HEK293T (cell line): ENCODE measurements at regions not wholly inside any gene's neighbourhood (a gene's known extent, or its start where the extent isn't known, plus 50 kb on each side); places are given as distances from the start of the nearest gene placed in this dataset.

ENCODE experiments used
- BHLHE40 ChIP-seq: fragments of 450-650 bp; IDR thresholded peaks from 2 replicates; pipeline ENCODE4 v1.6.1; 2016; ENCODE audit warnings: mild to moderate bottlenecking, moderate library complexity, borderline replicate concordance
- FOXM1 ChIP-seq: fragments of 450-650 bp; IDR thresholded peaks from 2 replicates; pipeline ENCODE4 v1.6.1; 2017; ENCODE audit warnings: mild to moderate bottlenecking, borderline replicate concordance
- SP1 ChIP-seq: fragments of 450-650 bp; IDR thresholded peaks from 2 replicates; pipeline ENCODE4 v1.6.1; 2017
- ZNF384 ChIP-seq: fragments of 450-650 bp; IDR thresholded peaks from 2 replicates; pipeline ENCODE4 v1.6.1; 2016

DNA sequence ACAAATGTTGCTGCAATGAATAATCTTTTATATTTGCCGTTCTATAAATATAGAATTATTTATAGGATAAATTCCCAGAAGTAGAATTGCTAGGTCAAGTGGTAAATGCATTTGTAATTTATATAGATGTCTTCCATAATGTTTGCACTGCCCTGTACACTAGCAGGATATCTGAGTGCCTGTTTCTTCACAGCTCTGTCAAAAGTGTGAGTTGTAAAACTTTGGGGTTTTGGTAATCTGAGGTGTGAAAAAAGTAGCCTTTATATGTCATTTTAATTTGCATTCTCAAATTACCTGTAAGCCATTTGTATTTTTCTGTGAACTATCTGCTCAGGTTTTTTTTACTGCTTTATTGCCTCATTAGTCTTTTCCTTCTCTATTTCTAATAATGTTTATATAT, 271.2 kb downstream of the NEBL start:
- TF ChIP-seq FOXM1 = no peak
- no peak for TF ChIP-seq SP1
- no peak for TF ChIP-seq ZNF384
- no peak for TF ChIP-seq BHLHE40
